CD4-positive, alpha-beta T cell (primary cell): ENCODE measurements at regions not wholly inside any gene's neighbourhood (a gene's known extent, or its start where the extent isn't known, plus 50 kb on each side); places are given as distances from the start of the nearest gene placed in this dataset.

Source experiments
- ATAC-seq: fragments of 200-7000 bp; cut with Tn5 transposase; one replicate; pipeline ENCODE4 v1.10.0; 2022; ENCODE audit warnings: mild to moderate bottlenecking; ENCODE audit not compliant: poor library complexity
- CTCF ChIA-PET: fragments of 350-600 bp; sonication (Branson Sonifier 250); formaldehyde crosslinking; loops from one replicate; lab custom pipeline; 2021; ENCODE audit warnings: antibody characterized with exemption, inconsistent platforms; lab: Charles Lee
- POLR2A ChIA-PET: fragments of 350-600 bp; sonication (Branson Sonifier 250); formaldehyde crosslinking; loops from one replicate; lab custom pipeline; 2021; ENCODE audit warnings: antibody characterized with exemption, inconsistent platforms; lab: Charles Lee
- DNase-seq, 14 experiments: peaks; one replicate each; pipeline ENCODE4 v3.0.0-alpha.2; 2013 to 2020; ENCODE audit warnings: mixed read lengths in 2 of 14
- H3K27ac ChIP-seq, 2 donors: one replicate each; pipeline versions ENCODE4 v1.5.1 to v1.7.0; 2013; ENCODE audit warnings: low read length in 2 of 2, low read depth in 1 of 2, mild to moderate bottlenecking in 1 of 2
- H3K27me3 ChIP-seq, 2 experiments: 1 replicate in 1 of 2; 2 replicates in 1 of 2; pipeline versions ENCODE4 v1.6.1 to v1.7.0; 2013; ENCODE audit warnings: low read length in 2 of 2, control low read depth in 1 of 2, mild to moderate bottlenecking in 1 of 2, moderate library complexity in 1 of 2; ENCODE audit not compliant: insufficient read depth in 2 of 2, control insufficient read depth in 1 of 2
- H3K36me3 ChIP-seq: one replicate; pipeline ENCODE4 v1.6.1; 2013; ENCODE audit warnings: low read length, control low read depth; ENCODE audit not compliant: insufficient read depth
- H3K4me1 ChIP-seq: one replicate; pipeline ENCODE4 v1.6.1; 2013; ENCODE audit warnings: low read length, control low read depth; ENCODE audit not compliant: insufficient read depth
- H3K4me3 ChIP-seq: one replicate; pipeline ENCODE4 v1.5.1; 2013; ENCODE audit warnings: mild to moderate bottlenecking, low read length, moderate library complexity
- H3K9me3 ChIP-seq, 2 experiments: 1 replicate in 1 of 2; 2 replicates in 1 of 2; pipeline versions ENCODE4 v1.6.1 to v1.7.0; 2013; ENCODE audit warnings: low read length in 2 of 2, mild to moderate bottlenecking in 2 of 2, control low read depth in 1 of 2, moderate library complexity in 1 of 2; ENCODE audit not compliant: control insufficient read depth in 1 of 2, insufficient read depth in 1 of 2
- H3K27ac Mint-ChIP-seq: one replicate; pipeline ENCODE4 v1.8.0; 2020; ENCODE audit warnings: mixed read lengths
- H3K27me3 Mint-ChIP-seq: one replicate; pipeline ENCODE4 v1.8.0; 2021; ENCODE audit warnings: mixed read lengths
- H3K36me3 Mint-ChIP-seq: one replicate; pipeline ENCODE4 v1.8.0; 2021; ENCODE audit warnings: low read depth, mixed read lengths
- H3K4me1 Mint-ChIP-seq: one replicate; pipeline ENCODE4 v1.8.0; 2021; ENCODE audit warnings: low read depth, mixed read lengths
- H3K4me3 Mint-ChIP-seq: one replicate; pipeline ENCODE4 v1.8.0; 2020; ENCODE audit warnings: mild to moderate bottlenecking, mixed read lengths
- H3K9me3 Mint-ChIP-seq: one replicate; pipeline ENCODE4 v1.8.0; 2020; ENCODE audit warnings: mixed read lengths
- intact Hi-C, 2 experiments: fragments of 100-400 bp; cut with DNase I in 1 of 2; cut with micrococcal nuclease in 1 of 2; formaldehyde crosslinking; loops; one replicate each; pipeline versions ENCODE4 v1.15.1 to v1.9.0; 2023 to 2025; cut with DNase I, micrococcal nuclease
- TF ChIP-seq, protein P1 (sequence below): fragments of 200-600 bp; IDR thresholded peaks from one replicate; pipeline ENCODE4 v1.8.0; 2022; ENCODE audit warnings: antibody characterized with exemption, mild to moderate bottlenecking

DNA sequence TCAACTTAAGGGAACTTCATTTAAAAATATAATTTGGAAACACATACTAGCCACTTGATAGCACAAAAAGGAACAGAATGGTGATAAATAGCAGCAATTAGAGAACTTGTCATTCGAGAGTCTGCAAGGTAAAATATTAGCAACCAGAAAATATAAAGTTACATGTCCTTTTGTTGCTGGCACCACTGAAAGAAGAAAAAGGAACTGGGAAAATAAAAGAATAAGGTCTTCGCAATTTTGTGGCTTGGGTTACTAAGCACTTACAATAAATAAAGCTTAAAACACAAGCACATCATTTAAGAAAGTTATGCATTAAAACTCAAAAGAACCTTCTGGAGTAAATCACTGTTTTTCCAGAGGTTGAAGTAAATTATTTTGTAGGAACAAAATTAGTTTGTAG, 149.9 kb upstream of the FBN2 start:
- no peak overlapping the region for H3K4me3 ChIP-seq
- Mint-ChIP-seq H3K27me3 (no peaks in the 10 kb centered on the region), H3K4me3 (no peak overlapping the region), H3K4me1 (no peaks in the 10 kb centered on the region), H3K9me3 (peaks cover 4% of the 10 kb centered on the region), H3K27ac (no peak overlapping the region), H3K36me3 (no peaks in the 10 kb centered on the region)
- ChIA-PET CTCF (no interaction called here), POLR2A (no interaction called here)
- intact Hi-C loops = no loop called here
- no peaks in the 10 kb centered on the region for H3K4me1 ChIP-seq
- no peak overlapping the region for H3K27ac ChIP-seq
- TF ChIP-seq, protein P1, sequence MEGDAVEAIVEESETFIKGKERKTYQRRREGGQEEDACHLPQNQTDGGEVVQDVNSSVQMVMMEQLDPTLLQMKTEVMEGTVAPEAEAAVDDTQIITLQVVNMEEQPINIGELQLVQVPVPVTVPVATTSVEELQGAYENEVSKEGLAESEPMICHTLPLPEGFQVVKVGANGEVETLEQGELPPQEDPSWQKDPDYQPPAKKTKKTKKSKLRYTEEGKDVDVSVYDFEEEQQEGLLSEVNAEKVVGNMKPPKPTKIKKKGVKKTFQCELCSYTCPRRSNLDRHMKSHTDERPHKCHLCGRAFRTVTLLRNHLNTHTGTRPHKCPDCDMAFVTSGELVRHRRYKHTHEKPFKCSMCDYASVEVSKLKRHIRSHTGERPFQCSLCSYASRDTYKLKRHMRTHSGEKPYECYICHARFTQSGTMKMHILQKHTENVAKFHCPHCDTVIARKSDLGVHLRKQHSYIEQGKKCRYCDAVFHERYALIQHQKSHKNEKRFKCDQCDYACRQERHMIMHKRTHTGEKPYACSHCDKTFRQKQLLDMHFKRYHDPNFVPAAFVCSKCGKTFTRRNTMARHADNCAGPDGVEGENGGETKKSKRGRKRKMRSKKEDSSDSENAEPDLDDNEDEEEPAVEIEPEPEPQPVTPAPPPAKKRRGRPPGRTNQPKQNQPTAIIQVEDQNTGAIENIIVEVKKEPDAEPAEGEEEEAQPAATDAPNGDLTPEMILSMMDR = no peak
- no peaks in the 10 kb centered on the region for H3K27me3 ChIP-seq
- no peaks in the 10 kb centered on the region for H3K9me3 ChIP-seq
- no peak for DNase-seq
- no peak for ATAC-seq
- H3K36me3 ChIP-seq = no peaks in the 10 kb centered on the region

DNA sequence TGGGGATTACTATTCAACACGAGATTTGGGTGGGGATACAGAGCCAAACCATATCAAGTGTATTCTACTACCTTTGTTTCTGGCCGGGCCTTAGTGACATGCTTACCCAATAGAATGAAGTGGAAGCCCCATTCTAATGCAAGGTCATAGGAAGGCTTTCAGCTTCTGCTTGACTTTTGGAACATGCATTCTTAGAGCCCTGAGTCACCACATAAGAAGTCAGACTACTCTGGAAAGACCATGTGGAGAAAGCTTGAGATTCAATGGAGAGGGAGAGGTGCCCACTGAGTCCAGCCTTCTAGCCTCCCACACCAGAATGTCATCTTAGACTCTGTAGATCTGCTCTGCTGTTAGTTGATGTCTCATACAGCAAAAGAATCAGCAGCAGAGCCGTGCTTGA, 155.7 kb upstream of the FBN2 start:
- no peaks in the 10 kb centered on the region for H3K36me3 Mint-ChIP-seq
- Histone ChIP-seq H3K4me3 (no peak overlapping the region), H3K27ac (no peak overlapping the region), H3K4me1 (no peaks in the 10 kb centered on the region), H3K36me3 (no peaks in the 10 kb centered on the region), H3K9me3 (no peaks in the 10 kb centered on the region), H3K27me3 (no peaks in the 10 kb centered on the region)
- no peak for ATAC-seq
- no peak for DNase-seq
- no peaks in the 10 kb centered on the region for H3K4me1 Mint-ChIP-seq
- ChIA-PET CTCF (no interaction called here), POLR2A (no interaction called here)
- intact Hi-C loops = no loop called here
- no peak overlapping the region for H3K4me3 Mint-ChIP-seq
- no peak overlapping the region for H3K27ac Mint-ChIP-seq
- peaks cover 4% of the 10 kb centered on the region for H3K9me3 Mint-ChIP-seq
- TF ChIP-seq, protein P1 = no peak
- peaks cover 4% of the 10 kb centered on the region for H3K27me3 Mint-ChIP-seq

DNA sequence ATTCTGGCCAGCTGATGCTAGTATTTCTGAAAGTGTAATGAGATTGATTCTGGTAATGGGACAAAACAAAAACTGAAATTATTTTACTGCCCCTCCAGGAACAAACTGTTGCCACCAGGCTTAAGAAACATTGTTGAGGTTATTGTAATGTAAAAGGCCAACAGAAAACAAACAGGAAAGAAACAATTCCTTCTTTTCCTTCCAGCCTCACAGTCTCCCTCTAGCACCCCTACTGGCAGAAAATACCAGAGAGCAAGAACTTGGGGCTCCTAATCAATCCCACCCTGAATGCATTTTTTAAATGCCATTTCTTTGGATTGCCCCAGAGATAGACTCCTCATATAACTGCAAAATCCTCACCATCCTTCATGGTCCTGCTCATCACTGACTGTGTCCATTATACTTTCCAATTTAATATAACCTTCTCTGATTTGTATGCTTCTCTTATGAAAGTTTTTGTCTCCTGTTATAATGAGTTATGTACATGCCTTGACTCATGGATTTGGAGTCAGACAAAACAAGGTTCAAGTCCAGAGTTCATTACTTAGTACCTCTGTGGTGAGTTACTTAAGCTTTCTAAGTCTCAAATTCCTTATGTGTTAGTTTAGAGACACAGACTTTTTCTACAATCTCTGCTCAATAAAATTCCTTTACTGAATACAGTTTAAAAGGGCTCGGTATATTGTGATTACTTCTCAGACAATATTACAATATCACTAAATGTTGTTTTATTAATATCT, 157.9 kb upstream of the FBN2 start:
- H3K9me3 Mint-ChIP-seq = peaks cover 4% of the 10 kb centered on the region
- H3K4me3 Mint-ChIP-seq = no peak overlapping the region
- ChIA-PET CTCF (no interaction called here), POLR2A (no interaction called here)
- peaks cover 5% of the 10 kb centered on the region for H3K27me3 Mint-ChIP-seq
- no peak overlapping the region for H3K4me3 ChIP-seq
- ATAC-seq (no peak), DNase-seq (no peak)
- no peaks in the 10 kb centered on the region for H3K36me3 ChIP-seq
- TF ChIP-seq, protein P1 = no peak
- H3K36me3 Mint-ChIP-seq = no peaks in the 10 kb centered on the region
- H3K27ac ChIP-seq = no peak overlapping the region
- no peak overlapping the region for H3K27ac Mint-ChIP-seq
- H3K4me1 ChIP-seq = no peaks in the 10 kb centered on the region
- no peaks in the 10 kb centered on the region for H3K9me3 ChIP-seq
- intact Hi-C loops = no loop called here
- no peaks in the 10 kb centered on the region for H3K4me1 Mint-ChIP-seq
- no peaks in the 10 kb centered on the region for H3K27me3 ChIP-seq
